ENCODE measurements at regions not wholly inside any gene's neighbourhood (a gene's known extent, or its start where the extent isn't known, plus 50 kb on each side); places are given as distances from the start of the nearest gene placed in this dataset.

DNA sequence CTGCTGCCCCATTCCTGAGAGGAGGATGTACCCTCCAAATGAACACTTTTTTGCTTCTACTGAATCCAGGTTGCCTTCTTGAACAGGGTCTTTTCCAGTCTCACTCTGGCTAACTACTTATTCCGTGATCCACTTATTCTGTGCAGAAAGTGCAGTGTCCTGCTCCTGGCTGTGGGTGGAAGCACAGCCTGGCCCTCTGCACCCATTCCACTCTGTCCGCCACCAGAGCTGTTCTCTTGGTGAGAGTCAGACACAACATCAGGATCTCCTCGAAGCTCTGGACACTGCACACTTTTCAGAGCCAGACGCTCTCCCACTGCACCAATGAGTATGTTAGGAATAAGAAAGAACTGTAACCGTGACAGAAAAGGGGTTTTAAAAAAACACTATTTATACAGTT lies 174.2 kb downstream of the MCHR2 start:
- Mint-ChIP-seq H3K4me3 (no peak overlapping the region), H3K27ac (no peak overlapping the region), H3K9me3 (no peaks in the 10 kb centered on the region), H3K36me3 (no peaks in the 10 kb centered on the region), H3K27me3 (ENCODE audit: low read depth) (peaks cover 47% of the 10 kb centered on the region), H3K4me1 (peaks cover 11% of the 10 kb centered on the region)
- DNase-seq (ENCODE audit: low spot score) (no peak), ATAC-seq (no peak)
- CTCF ChIA-PET: interaction anchor here (1.0 kb wide), 1 partner anchor 48 kb away, joined by 3 read pairs; no protein-coding TSS in a partner anchor
- POLR2A ChIA-PET: no interaction called here
- TF ChIP-seq FOXP1 (CRISPR knock-in tag; IDR thresholded peaks at IDR 0.05; ENCODE audit: borderline replicate concordance): no peak
- TF ChIP-seq, protein P1, sequence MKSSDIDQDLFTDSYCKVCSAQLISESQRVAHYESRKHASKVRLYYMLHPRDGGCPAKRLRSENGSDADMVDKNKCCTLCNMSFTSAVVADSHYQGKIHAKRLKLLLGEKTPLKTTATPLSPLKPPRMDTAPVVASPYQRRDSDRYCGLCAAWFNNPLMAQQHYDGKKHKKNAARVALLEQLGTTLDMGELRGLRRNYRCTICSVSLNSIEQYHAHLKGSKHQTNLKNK (CRISPR knock-in tag; IDR thresholded peaks at IDR 0.05): no peak
- no peak for TF ChIP-seq ZNF671 (CRISPR knock-in tag; IDR thresholded peaks at IDR 0.05)
- no peak for TF ChIP-seq CREB1 (CRISPR knock-in tag; IDR thresholded peaks at IDR 0.05)
- TF ChIP-seq TEAD1 (CRISPR knock-in tag; IDR thresholded peaks at IDR 0.05): no peak
- no peak for TF ChIP-seq PREB (CRISPR knock-in tag; IDR thresholded peaks at IDR 0.05; ENCODE audit: borderline replicate concordance)
- TF ChIP-seq MAX (CRISPR knock-in tag; IDR thresholded peaks at IDR 0.05): no peak
- no peak for TF ChIP-seq EMX1 (CRISPR knock-in tag; IDR thresholded peaks at IDR 0.05)
- TF ChIP-seq JUN (CRISPR knock-in tag; IDR thresholded peaks at IDR 0.05): no peak
- no peak for TF ChIP-seq STAT6 (CRISPR knock-in tag; conservative IDR thresholded peaks at IDR 0.05; ENCODE audit: low read depth)
- no peak for TF ChIP-seq TEAD4 (CRISPR knock-in tag; IDR thresholded peaks at IDR 0.05)
- TF ChIP-seq OVOL2 (CRISPR knock-in tag; IDR thresholded peaks at IDR 0.05; ENCODE audit: borderline replicate concordance): no peak
- TF ChIP-seq HMGA2 (CRISPR knock-in tag; IDR thresholded peaks at IDR 0.05): no peak
- no peak for TF ChIP-seq MXD4 (CRISPR knock-in tag; IDR thresholded peaks at IDR 0.05; ENCODE audit: borderline replicate concordance)
- TF ChIP-seq ZNF416 (CRISPR knock-in tag; IDR thresholded peaks at IDR 0.05): no peak
- no peak for TF ChIP-seq ATF1 (CRISPR knock-in tag; IDR thresholded peaks at IDR 0.05)
- no peak for TF ChIP-seq ATF3 (CRISPR knock-in tag; conservative IDR thresholded peaks at IDR 0.05)
- TF ChIP-seq, protein P2, sequence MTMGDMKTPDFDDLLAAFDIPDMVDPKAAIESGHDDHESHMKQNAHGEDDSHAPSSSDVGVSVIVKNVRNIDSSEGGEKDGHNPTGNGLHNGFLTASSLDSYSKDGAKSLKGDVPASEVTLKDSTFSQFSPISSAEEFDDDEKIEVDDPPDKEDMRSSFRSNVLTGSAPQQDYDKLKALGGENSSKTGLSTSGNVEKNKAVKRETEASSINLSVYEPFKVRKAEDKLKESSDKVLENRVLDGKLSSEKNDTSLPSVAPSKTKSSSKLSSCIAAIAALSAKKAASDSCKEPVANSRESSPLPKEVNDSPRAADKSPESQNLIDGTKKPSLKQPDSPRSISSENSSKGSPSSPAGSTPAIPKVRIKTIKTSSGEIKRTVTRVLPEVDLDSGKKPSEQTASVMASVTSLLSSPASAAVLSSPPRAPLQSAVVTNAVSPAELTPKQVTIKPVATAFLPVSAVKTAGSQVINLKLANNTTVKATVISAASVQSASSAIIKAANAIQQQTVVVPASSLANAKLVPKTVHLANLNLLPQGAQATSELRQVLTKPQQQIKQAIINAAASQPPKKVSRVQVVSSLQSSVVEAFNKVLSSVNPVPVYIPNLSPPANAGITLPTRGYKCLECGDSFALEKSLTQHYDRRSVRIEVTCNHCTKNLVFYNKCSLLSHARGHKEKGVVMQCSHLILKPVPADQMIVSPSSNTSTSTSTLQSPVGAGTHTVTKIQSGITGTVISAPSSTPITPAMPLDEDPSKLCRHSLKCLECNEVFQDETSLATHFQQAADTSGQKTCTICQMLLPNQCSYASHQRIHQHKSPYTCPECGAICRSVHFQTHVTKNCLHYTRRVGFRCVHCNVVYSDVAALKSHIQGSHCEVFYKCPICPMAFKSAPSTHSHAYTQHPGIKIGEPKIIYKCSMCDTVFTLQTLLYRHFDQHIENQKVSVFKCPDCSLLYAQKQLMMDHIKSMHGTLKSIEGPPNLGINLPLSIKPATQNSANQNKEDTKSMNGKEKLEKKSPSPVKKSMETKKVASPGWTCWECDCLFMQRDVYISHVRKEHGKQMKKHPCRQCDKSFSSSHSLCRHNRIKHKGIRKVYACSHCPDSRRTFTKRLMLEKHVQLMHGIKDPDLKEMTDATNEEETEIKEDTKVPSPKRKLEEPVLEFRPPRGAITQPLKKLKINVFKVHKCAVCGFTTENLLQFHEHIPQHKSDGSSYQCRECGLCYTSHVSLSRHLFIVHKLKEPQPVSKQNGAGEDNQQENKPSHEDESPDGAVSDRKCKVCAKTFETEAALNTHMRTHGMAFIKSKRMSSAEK (CRISPR knock-in tag; IDR thresholded peaks at IDR 0.05; ENCODE audit: borderline replicate concordance): no peak
- no peak for TF ChIP-seq CREM (CRISPR knock-in tag; IDR thresholded peaks at IDR 0.05)
- no peak for TF ChIP-seq FOXJ3 (CRISPR knock-in tag; IDR thresholded peaks at IDR 0.05; ENCODE audit: borderline replicate concordance)
